GM19239 (cell line): ENCODE measurements at regions not wholly inside any gene's neighbourhood (a gene's known extent, or its start where the extent isn't known, plus 50 kb on each side); places are given as distances from the start of the nearest gene placed in this dataset.
A peak's percentile ranks its signal among the peaks of the same experiment; 100 is the strongest.
"Not testable (repeated sequence)": the region's sequence is repeated elsewhere in the genome, so short reads cannot be mapped to it uniquely, and the experiment has no call there.

Experiments used
- DNase-seq: peaks from one replicate; pipeline ENCODE4 v3.0.0; 2011; ENCODE audit warnings: low spot score; ENCODE audit not compliant: insufficient read length
- FAIRE-seq: peaks from 2 replicates; lab custom pipeline; 2011; peaks lifted over from hg19 to GRCh38; lab: Jason Lieb, UNC

DNA sequence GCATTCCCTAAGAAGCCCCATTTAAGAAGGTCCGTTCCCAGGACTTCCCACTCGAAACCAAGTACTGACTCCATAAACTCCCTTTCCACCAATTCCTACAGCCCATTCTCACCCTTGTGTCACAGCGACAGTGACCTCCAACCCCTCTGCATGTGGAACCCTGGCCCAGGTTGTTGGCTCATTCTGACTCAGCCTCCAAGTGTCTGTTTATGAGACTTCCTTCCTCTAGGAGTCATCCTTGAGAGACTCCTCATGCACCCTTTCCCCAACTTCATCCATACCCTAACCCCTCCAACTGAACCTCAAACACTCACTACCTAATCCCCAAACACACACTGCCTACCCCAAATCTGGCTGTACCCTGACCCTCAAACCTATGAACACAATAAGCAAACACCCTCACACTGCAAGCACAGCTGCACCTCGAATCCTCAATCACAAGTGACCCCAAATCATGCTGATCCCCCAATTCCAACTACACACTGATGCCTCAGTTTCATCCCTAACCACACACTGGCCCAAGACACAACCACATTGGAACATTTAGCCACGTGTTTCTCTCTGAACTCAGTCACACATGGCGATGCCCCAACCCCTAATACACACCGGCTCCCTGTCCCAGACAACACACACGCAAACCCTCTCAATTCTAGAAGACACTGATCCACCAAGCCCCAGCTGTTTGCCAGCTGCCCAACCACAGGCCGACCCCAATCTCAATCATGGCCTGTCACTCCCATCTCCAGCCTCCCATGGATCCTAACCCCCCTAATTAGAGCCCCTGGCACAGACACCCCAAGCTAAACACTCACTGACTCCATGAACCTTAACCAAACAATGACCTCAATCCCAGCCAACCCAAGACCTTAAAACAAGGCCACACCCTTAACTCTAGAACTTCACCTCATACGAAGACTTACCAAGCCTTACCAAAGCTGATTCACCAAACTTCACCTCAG is 219.6 kb downstream of the CYP26B1 start:
- DNase-seq, result no peak
- no peak for FAIRE-seq

GRCh38 chr2:71926876-71927756 is 220.5 kb downstream of the CYP26B1 start:
- DNase-seq, result no peak
- FAIRE-seq, result no peak

GRCh38 chr2:71926089-71926447 is 221.6 kb downstream of the CYP26B1 start:
- DNase-seq (no peak), FAIRE-seq (no peak)

DNA sequence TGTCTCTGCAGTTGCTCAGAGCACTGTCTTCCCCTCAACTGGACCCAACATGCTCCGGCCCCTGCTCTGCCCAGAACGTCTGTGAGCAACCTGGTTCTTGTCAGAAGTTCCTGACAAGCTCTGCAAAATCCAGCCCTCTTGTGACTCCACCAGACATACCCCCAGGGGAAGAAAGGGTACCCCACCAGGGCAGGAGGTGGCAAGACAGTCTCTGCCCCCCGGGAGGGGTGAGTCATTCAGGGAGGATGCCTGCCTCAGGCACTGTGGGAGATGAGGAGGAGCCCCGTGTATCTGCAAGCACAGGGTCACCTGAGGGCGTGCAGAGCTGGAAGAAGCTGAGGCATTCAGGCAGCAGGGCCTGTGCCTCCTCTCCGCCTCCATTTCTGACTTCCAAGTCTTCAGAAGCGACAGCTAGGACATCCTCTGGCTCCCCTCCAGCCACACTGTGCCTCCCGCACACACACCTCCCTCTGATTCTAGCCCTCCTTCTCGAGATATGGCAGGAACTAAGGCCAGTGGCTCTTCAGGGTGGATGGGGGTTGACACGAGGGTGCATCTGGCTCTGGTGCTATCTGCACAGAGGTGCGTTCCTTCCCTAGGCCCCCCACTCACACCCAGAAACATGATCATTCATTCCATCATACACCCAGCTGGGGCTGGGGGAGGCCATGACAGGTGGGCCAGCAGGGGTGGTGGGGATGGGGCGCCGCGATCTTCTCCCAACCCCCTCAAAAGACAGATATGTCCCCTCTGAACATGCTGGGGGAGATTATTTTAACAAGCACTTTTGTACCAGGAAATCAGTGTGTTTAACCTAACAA is 222.2 kb downstream of the CYP26B1 start:
- FAIRE-seq (no peak), DNase-seq (no peak)

GRCh38 chr2:71923887-71924533 is 223.7 kb downstream of the CYP26B1 start:
- peak; percentile 74 for FAIRE-seq
- DNase-seq, result peak; percentile 44

DNA sequence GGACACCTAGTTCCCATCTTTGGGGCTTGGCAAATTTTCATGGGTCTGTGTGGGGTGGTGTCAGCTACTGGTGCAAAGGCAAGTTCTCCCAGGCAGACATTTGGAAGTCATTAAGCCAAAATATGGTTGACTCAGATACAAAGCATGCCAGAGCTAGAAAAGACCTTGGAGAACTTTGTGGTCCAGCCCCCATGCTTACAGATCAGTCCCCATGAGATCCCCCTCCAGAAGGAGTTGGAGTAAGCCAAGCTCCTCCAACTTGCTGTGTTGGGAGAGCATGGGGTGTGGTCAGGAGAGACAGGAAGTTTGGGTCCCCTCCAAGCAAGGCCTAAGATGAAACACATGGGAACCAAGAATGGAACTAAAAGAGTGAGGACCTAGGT is 224.5 kb downstream of the CYP26B1 start:
- no peak for DNase-seq
- no peak for FAIRE-seq

DNA sequence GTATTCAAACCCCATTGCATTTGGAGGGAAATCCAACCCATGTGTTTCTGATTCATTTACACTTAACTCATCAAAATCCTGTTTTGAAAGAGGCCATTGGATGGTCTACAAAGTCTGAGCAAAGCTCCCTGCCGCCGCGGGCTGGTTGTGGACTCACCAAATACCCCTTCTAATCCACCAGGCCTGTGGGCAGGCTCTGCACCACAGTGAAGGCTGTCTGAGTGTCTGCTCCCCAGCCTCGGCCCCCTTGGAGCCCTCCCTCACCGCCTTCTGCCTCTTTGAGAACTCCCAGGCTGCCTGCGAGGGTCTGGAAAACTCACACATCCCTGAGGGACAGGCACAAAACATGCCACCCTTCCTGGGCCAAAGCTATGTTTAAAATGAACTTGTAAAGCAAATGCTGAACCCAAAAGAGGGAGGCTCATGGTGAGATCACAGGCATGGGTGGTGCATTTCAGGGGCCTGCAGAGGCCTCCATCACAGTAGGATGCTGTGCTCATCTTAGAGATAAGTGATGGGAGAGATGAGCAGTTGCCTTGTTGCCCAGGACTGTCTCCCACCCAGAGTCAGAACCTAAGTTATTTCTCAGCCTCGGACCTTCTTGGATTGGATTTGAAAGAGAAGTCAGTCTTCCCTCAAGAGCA is 225.0 kb downstream of the CYP26B1 start:
- DNase-seq (no peak), FAIRE-seq (no peak)

DNA sequence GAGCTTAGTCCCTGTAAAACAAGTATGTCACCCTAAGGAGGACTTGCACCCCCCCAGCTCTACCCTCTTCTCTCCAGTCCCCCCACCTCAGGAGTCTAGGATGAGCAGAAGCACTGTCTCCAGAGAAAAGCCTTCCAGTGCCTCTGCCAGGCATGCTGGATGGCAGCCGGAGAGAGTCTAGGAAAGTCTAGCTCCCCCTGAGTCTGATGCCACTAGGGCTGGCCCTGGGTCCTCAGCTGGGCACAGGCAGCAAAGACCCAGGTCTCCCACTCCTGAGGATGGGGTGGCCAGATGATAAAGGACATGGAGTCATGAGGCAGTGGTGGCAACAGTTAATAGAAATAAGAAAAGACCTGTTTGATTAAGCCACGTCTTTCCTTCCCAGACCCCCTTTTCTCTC is 225.6 kb downstream of the CYP26B1 start:
- no peak for DNase-seq
- FAIRE-seq, result no peak

DNA sequence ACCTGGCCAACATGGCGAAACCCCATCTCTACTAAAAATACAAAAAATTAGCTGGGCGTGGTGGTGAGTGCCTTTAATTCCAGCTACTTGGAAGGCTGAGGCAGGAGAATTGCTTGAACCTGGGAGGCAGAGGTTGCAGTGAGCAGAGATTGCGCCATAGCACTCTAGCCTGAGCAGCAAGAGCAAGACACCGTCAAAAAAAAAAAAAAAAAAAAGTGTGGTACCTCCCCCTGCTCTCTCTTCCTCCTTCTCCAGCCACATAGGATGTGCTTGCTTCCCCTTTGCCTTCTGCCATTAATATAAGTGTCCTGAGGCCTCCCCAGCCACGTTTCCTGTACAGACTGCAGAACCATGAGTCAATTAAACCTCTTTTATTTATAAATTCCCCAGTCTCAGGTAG is 226.8 kb downstream of the CYP26B1 start:
- not testable (repeated sequence) for DNase-seq, FAIRE-seq

DNA sequence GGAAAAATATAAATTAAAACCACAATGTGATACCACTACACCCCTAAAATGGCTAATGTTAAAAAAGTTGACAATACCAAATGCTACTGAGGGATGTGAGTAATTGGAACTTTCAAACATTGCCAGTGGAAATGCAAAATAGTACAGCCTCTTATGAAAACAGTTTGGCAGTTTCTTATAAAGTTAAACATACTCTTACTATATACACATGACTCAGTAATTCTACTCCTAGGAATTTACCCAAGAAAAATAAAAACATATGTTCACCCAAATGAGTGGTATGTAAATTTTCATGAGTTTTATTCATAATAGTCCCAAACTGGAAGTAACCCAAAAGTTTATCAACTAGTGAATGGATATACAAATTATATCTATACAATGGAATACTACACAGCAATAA is 228.0 kb downstream of the CYP26B1 start:
- no peak for FAIRE-seq
- DNase-seq, result no peak

DNA sequence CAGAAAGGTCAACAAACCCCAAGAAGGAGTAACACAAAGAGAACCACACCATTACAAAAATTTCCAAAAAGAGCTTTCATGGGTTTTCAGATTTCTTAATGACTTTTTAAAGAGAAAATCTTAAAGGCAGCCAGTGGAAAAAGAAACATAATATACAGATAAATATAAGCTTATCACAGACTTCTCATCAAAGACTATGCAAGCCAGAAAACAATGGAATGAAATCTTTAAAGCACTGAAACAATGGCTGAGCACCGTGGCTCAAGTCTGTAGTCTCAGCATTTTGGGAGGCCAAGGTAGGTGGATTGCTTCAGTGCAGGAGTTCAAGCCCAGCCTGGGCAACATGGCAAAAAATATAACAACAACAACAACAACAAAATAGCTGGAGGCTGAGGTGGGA is 237.4 kb downstream of the CYP26B1 start:
- no peak for DNase-seq
- FAIRE-seq, result no peak

- FAIRE-seq, result no peak
- no peak for DNase-seq
Measured at GRCh38 chr2:71908798-71909197, 238.9 kb downstream of the CYP26B1 start.

DNA sequence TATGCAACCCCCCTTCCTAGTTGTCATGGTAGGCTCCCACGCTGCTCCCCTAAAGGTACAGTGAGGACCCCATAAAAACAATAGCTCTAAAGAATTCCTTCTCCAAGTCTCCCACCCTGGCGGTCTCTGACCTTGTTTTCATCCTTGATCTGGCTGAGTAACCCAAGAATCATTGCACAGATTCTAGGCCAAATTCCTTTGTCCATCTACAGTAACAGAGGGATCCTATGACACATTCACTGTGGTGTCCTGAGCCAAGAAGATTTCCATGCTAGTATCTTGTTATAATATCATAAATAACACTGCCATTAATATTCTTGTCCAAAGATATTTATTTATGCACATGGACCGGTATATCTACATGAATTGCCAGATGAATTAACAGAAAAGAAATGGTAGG is 240.2 kb downstream of the CYP26B1 start:
- DNase-seq, result no peak
- FAIRE-seq, result no peak

- FAIRE-seq, result no peak
Measured at GRCh38 chr2:71906357-71906973, 241.2 kb downstream of the CYP26B1 start.

DNA sequence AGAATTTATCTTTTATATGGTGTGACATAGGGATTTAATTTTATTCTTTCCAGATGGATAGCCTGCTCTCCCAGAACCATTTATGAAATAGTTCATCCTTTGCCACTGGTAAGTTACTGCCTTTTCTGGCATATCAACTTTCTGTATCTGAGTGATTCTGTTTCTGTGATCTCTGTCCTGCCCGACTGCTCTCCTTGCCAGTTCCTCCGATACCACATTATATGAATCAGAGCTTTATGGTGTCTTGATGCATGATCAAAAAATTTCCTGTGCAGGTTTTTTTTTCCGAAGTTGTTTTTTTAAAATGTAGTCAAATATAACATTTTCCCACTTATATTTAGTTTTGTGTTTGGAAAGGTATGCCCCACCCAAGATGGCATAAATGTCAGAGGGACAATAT is 242.5 kb downstream of the CYP26B1 start:
- no peak for DNase-seq

More at GRCh38 chr2:71906357-71906973, 241.2 kb downstream of the CYP26B1 start:
- DNase-seq, result no peak

DNA sequence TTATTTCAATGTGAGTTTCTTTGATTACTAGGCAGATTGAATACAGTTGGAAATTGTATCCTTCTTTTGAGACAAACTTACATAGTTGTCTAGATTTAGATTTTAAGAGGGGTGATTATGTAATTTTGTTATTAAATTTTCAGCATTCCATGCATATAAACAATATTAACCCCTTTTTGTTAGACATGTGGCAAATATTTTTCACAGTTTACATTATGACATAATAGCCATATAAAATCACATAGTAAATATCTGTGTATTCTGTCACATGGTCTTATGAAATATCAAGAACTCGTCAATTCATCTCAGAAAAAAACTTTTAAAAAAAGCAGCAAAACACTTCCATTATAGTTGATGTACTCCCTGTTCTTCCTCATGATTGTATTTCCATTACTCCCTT is 243.8 kb downstream of the CYP26B1 start:
- DNase-seq (no peak), FAIRE-seq (no peak)

More for the DNA sequence above, 242.5 kb downstream of the CYP26B1 start:
- FAIRE-seq, result no peak

DNA sequence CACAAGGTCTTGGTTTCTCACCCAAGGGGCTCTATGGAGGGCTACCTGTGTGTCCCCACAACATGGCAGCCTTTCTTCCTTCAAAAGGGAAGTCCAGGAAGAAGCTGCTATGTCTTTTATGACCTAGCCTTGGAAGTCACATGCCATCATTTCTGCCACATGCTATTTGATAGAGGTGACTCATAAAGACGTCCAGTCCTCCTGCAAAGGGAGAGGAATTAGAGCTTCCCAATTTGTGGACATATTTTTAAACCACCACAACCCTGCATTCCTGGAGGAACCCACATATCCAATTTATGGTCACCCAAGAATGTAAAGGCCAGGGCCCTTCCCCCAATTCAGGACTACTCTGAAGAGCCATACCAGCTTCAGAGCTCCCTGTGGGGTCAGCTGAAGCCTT is 246.2 kb downstream of the CYP26B1 start:
- DNase-seq (no peak), FAIRE-seq (no peak)

- FAIRE-seq (no peak), DNase-seq (no peak)
Measured at GRCh38 chr2:71898851-71899681, 248.6 kb downstream of the CYP26B1 start.
